HG02885 (cell line): ENCODE measurements at regions not wholly inside any gene's neighbourhood (a gene's known extent, or its start where the extent isn't known, plus 50 kb on each side); places are given as distances from the start of the nearest gene placed in this dataset.

Experiments used
- ATAC-seq: cut with Tn5 transposase; IDR thresholded peaks from one replicate; pipeline ENCODE4 v1.9.1; 2021; ENCODE audit warnings: mild to moderate bottlenecking; ENCODE audit not compliant: unreplicated experiment, poor library complexity

- ATAC-seq, result no peak
Measured at GRCh38 chr6:66489269-66489987, 782.4 kb upstream of the EYS start.

GRCh38 chr6:66481216-66481615 is 774.2 kb upstream of the EYS start:
- no peak for ATAC-seq

GRCh38 chr6:66478705-66479104 is 771.7 kb upstream of the EYS start:
- no peak for ATAC-seq

GRCh38 chr6:66435321-66435720 is 728.3 kb upstream of the EYS start:
- no peak for ATAC-seq

- ATAC-seq, result no peak
Measured at GRCh38 chr6:66429210-66429609, 722.2 kb upstream of the EYS start.

GRCh38 chr6:66423047-66423446 is 716.0 kb upstream of the EYS start:
- ATAC-seq, result no peak

GRCh38 chr6:66421570-66421969 is 714.5 kb upstream of the EYS start:
- no peak for ATAC-seq

- ATAC-seq, result no peak
Measured at GRCh38 chr6:66418906-66419305, 711.9 kb upstream of the EYS start.

- no peak for ATAC-seq
Measured at GRCh38 chr6:66403966-66404365, 696.9 kb upstream of the EYS start.

GRCh38 chr6:66402873-66403272 is 695.8 kb upstream of the EYS start:
- no peak for ATAC-seq

- no peak for ATAC-seq
Measured at GRCh38 chr6:66396549-66396948, 689.5 kb upstream of the EYS start.

GRCh38 chr6:66396145-66396544 is 689.1 kb upstream of the EYS start:
- ATAC-seq, result no peak

GRCh38 chr6:66390393-66390792 is 683.4 kb upstream of the EYS start:
- no peak for ATAC-seq

- ATAC-seq, result no peak
Measured at GRCh38 chr6:66376001-66376400, 669.0 kb upstream of the EYS start.

- ATAC-seq, result no peak
Measured at GRCh38 chr6:66369407-66369806, 662.4 kb upstream of the EYS start.

- ATAC-seq, result no peak
Measured at GRCh38 chr6:66362888-66363287, 655.9 kb upstream of the EYS start.

- ATAC-seq, result no peak
Measured at GRCh38 chr6:66361886-66362285, 654.9 kb upstream of the EYS start.

- ATAC-seq, result no peak
Measured at GRCh38 chr6:66357781-66358180, 650.8 kb upstream of the EYS start.

- ATAC-seq, result no peak
Measured at GRCh38 chr6:66355471-66355870, 648.4 kb upstream of the EYS start.

- ATAC-seq, result no peak
Measured at GRCh38 chr6:66344796-66345195, 637.8 kb upstream of the EYS start.

GRCh38 chr6:66340736-66341135 is 633.7 kb upstream of the EYS start:
- no peak for ATAC-seq

- no peak for ATAC-seq
Measured at GRCh38 chr6:66336176-66336575, 629.1 kb upstream of the EYS start.

GRCh38 chr6:66328200-66328599 is 621.2 kb upstream of the EYS start:
- ATAC-seq, result no peak
